ENCODE measurements at regions not wholly inside any gene's neighbourhood (a gene's known extent, or its start where the extent isn't known, plus 50 kb on each side); places are given as distances from the start of the nearest gene placed in this dataset.
A peak's percentile ranks its signal among the peaks of the same experiment; 100 is the strongest.

DNA sequence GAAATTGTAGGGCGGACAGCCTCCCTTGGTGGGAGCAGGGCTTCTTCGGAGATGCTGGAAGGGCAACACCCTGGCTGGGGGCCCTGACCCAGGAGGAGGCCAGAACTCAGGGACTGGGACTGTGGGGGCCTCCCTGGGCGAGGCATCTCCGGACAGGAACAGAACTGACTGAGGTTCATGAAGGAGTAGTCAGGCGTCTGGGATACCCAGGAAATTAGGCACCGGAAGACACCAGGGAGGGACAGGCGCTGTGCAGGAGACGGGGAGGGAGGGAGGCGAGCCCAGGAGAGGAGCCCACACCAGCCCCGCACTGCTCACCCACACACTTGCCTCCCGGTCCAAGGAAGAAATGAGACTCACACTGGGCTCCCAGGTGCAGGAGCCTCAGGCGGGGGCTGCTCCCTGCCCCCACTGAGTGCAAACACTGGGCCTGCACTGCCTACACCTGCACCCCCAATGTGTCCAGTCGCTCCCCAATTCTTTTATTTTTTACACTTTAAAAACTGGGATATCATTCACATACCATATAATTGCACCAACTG, 262.6 kb upstream of the SFSWAP start:
- H3K27me3 ChIP-seq = peaks cover 0 to 18% (median 0%) of the 10 kb centered on the region in 9 donors
- peaks cover 0 to 36% (median 4%) of the 10 kb centered on the region in 12 donors for H3K9me3 ChIP-seq
- TF ChIP-seq POLR2A (IDR thresholded peaks at IDR 0.05) = no peak
- TF ChIP-seq, protein P1, sequence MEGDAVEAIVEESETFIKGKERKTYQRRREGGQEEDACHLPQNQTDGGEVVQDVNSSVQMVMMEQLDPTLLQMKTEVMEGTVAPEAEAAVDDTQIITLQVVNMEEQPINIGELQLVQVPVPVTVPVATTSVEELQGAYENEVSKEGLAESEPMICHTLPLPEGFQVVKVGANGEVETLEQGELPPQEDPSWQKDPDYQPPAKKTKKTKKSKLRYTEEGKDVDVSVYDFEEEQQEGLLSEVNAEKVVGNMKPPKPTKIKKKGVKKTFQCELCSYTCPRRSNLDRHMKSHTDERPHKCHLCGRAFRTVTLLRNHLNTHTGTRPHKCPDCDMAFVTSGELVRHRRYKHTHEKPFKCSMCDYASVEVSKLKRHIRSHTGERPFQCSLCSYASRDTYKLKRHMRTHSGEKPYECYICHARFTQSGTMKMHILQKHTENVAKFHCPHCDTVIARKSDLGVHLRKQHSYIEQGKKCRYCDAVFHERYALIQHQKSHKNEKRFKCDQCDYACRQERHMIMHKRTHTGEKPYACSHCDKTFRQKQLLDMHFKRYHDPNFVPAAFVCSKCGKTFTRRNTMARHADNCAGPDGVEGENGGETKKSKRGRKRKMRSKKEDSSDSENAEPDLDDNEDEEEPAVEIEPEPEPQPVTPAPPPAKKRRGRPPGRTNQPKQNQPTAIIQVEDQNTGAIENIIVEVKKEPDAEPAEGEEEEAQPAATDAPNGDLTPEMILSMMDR (IDR thresholded peaks at IDR 0.05) = no peak
- no peak overlapping the region for H3K27ac ChIP-seq
- DNase-seq (no peak), ATAC-seq (no peak)
- no peaks in the 10 kb centered on the region for H3K4me1 ChIP-seq
- intact Hi-C loops (cut with DNase I) = no loop called here
- no peak overlapping the region for H3K4me3 ChIP-seq
- H3K36me3 ChIP-seq = no peaks in the 10 kb centered on the region
- WGBS, 4 donors = 78 to 84% (median 80%) methylated on average over 13 of the region's 13 CpGs

DNA sequence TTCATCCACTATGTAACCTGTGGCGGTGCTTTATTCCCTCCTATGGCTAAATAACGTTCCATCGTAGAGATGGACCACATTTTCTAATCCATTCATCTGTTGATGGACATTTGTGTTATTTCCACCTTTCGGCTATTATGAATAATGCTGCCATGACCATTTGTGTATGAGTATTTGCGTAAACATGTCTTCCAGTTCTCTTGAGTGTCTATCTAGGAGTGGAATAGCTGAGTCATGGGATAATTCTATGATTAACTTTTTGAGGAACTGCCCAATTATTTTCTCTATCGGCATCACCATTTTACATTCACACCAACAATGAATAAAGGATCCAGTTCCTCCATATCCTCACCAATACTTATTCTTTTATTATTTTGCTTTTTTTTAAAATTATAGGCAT, 261.9 kb upstream of the SFSWAP start:
- H3K27me3 ChIP-seq = peaks cover 0 to 12% (median 0%) of the 10 kb centered on the region in 9 donors
- H3K4me1 ChIP-seq = no peaks in the 10 kb centered on the region
- H3K27ac ChIP-seq = no peak overlapping the region
- no peak for TF ChIP-seq POLR2A (IDR thresholded peaks at IDR 0.05)
- TF ChIP-seq, protein P1 (IDR thresholded peaks at IDR 0.05) = no peak
- H3K4me3 ChIP-seq = no peak overlapping the region
- WGBS, 4 donors = 89 to 94% (median 93%) methylated on average over 6 of the region's 6 CpGs
- H3K36me3 ChIP-seq = no peaks in the 10 kb centered on the region
- DNase-seq (no peak), ATAC-seq (no peak)
- peaks cover 0 to 36% (median 4%) of the 10 kb centered on the region in 12 donors for H3K9me3 ChIP-seq
- intact Hi-C loops (cut with DNase I) = no loop called here

DNA sequence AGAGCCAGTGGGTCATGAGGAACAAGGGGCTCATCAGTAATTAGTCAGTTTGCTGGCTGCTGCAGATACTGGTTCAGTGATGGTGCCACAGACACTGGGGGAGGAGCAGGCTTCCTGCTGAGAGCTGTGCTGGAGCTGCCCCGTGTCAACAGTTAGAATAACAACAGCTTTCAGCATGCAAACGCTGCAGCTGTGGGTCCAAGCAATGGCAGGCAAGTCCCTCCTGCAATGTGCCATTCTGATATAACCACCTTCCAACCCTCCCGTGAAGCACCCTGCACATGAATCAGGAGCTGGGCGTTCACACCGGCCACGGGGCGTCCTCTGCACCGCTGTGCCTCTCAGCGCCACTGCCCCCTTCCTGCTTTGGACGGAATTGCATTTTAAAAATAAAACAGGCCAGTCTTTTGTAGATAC, 258.4 kb upstream of the SFSWAP start:
- 1 to 8% (median 2%) methylated on average over 10 of the region's 10 CpGs for WGBS, 4 donors
- no peak overlapping the region for H3K27ac ChIP-seq
- intact Hi-C loops (cut with DNase I) = loop anchor here in 7 of 10 donors (5.0 to 10.0 kb wide), 3 partner anchors 348 to 538 kb away; no protein-coding TSS in a partner anchor
- no peak for TF ChIP-seq POLR2A (IDR thresholded peaks at IDR 0.05)
- TF ChIP-seq, protein P1 (IDR thresholded peaks at IDR 0.05) = peak in 6 of 12 donors; percentile 15 to 33 (median 20)
- H3K27me3 ChIP-seq = peaks cover 0 to 14% (median 0%) of the 10 kb centered on the region in 9 donors
- no peak overlapping the region for H3K4me3 ChIP-seq
- DNase-seq (no peak), ATAC-seq (no peak)
- H3K36me3 ChIP-seq = no peaks in the 10 kb centered on the region
- no peaks in the 10 kb centered on the region for H3K4me1 ChIP-seq
- peaks cover 0 to 36% (median 4%) of the 10 kb centered on the region in 12 donors for H3K9me3 ChIP-seq

DNA sequence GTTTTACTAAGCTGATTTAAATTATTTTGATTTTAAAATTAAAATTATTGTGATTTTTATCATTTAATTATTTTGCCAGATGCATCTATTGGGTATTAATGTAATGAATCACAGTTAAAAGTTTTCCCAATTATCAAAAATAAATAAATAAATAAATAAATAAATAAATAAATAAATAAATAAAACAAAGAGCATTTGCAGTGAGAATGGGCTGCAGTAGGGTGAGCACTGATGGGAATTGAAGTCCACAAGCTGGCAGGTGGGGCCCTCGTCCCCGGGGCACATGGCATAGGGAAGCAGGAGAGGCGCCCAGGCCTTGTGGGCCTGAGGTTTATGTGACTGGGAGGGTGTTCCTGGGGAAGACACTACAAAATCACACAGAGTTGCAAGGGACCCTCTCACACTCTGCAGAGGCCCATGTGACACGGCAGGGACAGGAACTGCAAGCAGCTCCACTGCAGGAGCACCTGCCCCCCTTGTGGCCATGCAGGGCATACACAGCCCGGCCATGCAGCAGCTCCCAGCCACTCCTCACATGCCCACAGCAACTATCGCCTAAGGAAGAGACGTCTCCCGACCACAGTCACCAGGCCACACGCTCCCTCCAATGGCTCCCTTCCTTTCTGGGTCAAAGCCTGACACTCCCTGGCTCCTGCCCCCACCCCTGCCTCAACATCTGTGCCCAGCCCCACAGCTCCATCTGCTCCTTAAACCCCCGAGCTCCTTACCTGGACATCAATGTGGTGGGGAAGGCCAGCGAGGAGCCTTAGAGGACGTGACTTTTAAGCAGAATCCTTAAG, 256.3 kb upstream of the SFSWAP start:
- Histone ChIP-seq H3K27ac (no peak overlapping the region), H3K27me3 (peaks cover 0 to 33% (median 3%) of the 10 kb centered on the region in 9 donors), H3K9me3 (peaks cover 0 to 22% (median 4%) of the 10 kb centered on the region in 12 donors), H3K4me3 (no peak overlapping the region), H3K4me1 (no peaks in the 10 kb centered on the region), H3K36me3 (no peaks in the 10 kb centered on the region)
- intact Hi-C loops (cut with DNase I) = loop anchor here in 7 of 10 donors (5.0 to 10.0 kb wide), 4 partner anchors 350 to 540 kb away; no protein-coding TSS in a partner anchor
- ATAC-seq (peak in 3 of 4 donors; percentile 85 to 90 (median 86)), DNase-seq (peak in 1 of 5 donors; percentile 29)
- 35 to 45% (median 40%) methylated on average over 12 of the region's 12 CpGs for WGBS, 4 donors
- TF ChIP-seq, protein P1 (IDR thresholded peaks at IDR 0.05) = peak; percentile 16 to 69 (median 46)
- no peak for TF ChIP-seq POLR2A (IDR thresholded peaks at IDR 0.05)
